Right kidney (tissue), 1 donor: ENCODE measurements at regions not wholly inside any gene's neighbourhood (a gene's known extent, or its start where the extent isn't known, plus 50 kb on each side); places are given as distances from the start of the nearest gene placed in this dataset.

ENCODE experiments used
- DNase-seq: peaks from one replicate; pipeline ENCODE4 v3.0.0-alpha.2; 2016

DNA sequence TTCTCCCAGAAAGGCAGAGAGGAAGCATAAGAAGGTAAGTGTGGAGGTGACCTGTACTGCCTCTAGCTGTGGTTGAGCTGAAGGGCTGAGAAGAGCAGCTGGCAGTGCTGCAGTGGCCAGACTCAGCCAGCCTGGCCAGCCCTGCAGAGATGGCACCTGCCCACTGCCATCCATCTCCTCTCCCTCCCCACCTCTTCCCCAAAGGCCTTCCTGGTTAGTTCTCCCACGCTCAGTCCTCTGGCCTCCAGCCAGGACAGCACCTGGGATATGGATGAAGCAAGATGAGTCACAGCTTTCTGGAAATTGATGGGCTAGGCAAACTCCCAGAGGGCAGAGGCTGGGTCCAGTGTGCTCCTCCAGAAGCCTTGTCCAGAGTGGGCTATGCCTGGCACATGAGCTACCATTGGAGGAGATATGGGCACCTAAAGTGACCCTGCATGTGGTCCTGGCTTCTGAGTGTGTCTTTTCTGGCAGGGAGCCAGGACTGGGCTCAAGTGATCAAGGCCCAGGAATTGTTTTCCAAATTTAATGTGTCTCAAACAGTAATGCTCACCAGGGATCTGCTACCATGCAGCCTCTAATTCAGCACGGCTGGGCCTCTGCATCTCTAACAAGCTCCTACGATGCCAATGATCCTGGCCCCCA lies 81.0 kb upstream of the CACUL1 start:
- DNase-seq: no peak

- DNase-seq: no peak
Observed at GRCh38 chr10:118838364-118838763, 83.6 kb upstream of the CACUL1 start.

- DNase-seq: no peak
Observed at GRCh38 chr10:118839348-118839747, 84.6 kb upstream of the CACUL1 start.

DNA sequence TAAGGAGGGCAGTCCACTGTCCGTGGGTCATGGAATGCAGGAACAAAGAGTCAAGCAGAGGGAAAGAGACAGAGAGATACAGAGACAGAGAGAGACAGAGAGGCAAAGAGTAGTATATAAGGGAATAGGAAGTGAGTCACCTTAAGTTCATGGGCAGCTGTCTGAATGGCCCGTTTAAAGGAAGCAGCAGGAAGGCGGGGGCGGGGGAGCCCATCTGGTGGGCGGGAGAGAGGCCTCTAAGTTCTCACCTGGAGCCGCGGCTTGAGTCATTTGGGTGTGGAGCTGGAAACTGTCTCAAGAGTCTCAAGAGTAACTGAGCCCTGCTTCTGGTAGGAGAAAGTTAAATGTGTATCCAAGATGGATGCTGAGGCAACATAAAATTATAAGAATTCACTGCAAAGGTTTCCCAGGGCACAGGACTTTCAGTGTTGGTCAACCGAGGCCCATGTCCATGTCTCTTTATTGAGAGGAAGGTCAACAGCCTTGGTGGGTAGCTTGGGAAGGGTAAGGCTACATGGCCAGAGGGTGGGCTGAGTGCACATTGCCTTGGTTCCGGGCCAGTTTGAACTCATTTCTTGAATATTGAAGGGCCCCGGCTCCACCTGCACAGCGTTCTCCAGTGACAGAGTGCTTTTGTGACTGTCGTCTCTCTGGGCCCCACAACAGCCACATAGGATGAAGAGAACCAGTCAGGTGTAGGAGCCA lies 85.5 kb upstream of the CACUL1 start:
- no peak for DNase-seq

DNA sequence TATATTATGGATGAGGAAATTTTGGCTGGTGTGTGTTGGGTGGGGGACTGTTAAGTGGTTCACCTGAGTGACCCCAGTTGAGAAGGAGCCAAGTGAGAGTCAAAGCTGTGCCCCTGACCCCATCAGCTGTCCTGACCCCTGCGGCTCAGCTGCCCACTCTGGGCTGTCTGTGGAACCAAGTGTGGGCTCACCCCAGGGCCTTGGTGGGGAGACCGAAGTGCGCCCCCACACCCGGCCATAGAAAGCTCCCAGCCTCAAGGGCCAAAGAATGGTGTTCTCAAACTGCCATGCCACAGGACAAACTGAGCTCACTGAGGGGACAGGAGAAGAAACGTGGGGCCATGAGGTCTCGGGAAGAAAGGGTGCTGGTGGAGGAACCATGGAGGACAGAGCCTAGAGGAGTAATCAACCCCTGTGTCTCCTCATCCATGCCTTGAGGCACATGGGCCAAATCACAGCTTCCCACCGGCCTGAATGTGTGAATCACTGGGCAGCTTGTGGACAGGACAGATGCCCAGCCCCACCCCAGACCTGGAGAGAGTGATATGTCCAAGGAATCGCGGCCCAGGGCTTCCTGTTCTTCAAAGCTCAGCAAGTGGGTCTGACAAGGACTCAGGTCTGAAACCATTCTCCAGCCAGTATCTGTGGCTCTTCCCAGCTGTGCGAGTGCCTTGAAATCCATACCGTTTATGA lies 86.2 kb upstream of the CACUL1 start:
- DNase-seq: no peak

DNA sequence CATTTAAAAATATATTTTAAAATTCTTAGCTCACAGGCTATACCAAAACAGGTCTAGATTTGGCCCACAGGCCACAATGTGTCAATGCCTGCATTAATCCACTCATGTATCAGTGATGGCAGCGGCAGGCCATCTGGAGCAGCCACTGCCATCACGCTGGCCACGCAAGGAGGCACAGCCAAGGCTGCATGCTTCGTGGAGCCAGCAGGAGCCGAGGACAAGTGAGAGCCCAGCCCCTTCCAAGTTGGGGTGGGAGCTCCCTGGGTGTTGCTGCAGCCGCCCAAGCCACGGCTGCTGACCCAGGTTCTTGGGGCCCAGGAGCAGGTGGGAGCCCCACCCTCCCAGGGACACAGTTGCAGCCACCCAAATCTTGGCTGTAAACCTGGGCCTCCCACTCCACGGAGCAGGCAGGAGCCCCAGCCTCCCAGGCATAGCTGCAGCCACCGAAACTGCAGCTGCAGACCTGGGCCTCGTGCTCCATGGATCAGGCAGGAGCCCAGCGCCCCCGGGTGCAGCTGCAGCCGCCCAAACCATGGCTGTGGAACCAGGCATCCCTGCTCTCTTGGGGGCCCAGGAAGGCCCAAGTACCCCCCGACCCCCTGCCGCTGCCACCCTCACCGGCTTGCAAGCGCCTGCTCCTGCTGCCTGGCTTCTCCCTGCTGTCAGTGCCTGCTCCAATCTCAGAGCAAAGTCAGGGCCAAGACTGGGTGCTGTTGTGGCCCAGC lies 87.3 kb upstream of the CACUL1 start:
- no peak for DNase-seq

- no peak for DNase-seq
Observed at GRCh38 chr10:118842843-118843624, 88.3 kb upstream of the CACUL1 start.

DNA sequence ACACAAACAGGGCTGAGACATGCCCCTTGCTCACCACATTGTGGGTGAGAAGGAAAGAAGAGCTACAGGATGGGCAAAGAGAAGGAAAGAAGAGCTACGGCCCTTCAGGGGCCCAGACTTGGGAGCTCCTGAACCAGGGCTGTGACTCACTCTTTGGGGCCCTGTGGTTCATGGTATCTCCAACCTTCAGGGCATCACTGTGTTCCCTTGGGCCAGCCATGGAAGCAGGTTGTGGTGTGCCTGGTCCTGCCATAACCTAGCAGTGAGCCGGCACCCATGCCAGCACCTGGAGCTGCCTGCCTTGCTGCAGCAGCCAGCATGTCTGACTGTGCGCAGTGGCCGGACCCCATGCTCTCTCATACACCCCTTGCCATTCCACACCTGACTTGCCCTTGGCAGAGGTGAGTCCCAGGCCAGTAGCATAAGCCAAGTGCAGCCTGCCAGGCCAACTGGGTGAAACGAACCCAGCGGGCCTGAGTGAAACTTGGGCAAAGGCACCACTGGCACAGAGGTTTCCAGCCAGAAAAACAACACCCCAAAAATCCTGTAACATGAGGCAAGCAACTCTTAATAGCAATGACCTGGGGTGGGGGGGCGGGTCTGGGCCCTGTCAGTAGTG lies 89.0 kb upstream of the CACUL1 start:
- DNase-seq: no peak

GRCh38 chr10:118844731-118845521 lies 90.2 kb upstream of the CACUL1 start:
- DNase-seq: peak; percentile 40

DNA sequence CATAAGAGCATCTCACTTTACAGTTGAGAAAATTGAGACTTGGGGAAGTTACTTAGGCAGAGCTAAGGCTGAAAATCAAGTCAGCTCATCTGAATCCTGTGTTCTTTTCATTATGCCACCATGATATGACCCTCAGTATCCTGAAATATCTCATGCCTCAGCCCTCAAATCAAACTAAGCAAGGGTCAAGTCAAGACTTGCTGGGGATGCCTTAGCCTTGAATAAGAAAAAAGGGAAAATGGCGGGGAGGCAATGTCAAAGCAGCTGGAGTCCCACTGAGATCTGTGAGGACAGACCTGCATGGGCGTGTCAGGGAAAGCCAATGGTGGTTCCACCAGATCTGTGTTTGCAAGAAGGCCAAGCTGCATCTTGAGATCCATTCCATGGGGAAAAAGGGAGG lies 91.0 kb upstream of the CACUL1 start:
- no peak for DNase-seq

- DNase-seq: no peak
Observed at GRCh38 chr10:118850418-118851061, 95.8 kb upstream of the CACUL1 start.

- DNase-seq: no peak
Observed at GRCh38 chr10:118851062-118852035, 96.6 kb upstream of the CACUL1 start.

GRCh38 chr10:118853916-118854315 lies 99.1 kb upstream of the CACUL1 start:
- DNase-seq: no peak

GRCh38 chr10:118856106-118856505 lies 101.3 kb upstream of the CACUL1 start:
- DNase-seq: no peak

DNA sequence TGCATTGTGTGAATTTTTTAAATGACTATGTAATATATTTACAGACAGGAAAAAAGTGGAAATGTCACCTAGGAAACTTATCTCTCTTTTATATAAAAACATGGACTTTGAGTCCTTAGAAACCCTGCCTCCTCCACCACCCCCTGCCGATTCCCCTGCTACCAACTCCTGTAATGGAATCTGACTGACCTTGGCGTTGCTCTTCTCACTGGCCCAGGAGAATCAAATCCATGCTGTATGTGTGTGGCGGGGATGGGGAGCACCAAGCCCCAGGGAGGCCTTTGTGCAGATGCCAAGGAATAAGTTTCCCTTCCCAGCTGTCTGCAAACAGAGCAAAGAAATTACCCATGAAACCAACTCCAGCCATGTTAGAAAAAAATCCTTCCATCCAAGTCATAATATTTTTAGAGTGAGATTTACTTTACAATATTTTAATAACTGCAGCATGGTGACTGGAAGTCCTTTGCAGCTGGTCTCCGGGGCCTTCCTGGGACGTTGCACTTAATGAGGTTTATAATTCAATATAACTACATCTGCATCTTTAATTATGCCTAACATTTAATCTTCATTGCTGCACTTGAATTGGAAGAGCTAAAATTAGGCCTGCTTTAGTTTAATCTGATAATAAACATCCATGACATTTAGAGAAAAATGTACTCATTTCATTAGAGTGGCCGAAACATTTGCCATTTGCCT lies 111.4 kb upstream of the CACUL1 start:
- no peak for DNase-seq

DNA sequence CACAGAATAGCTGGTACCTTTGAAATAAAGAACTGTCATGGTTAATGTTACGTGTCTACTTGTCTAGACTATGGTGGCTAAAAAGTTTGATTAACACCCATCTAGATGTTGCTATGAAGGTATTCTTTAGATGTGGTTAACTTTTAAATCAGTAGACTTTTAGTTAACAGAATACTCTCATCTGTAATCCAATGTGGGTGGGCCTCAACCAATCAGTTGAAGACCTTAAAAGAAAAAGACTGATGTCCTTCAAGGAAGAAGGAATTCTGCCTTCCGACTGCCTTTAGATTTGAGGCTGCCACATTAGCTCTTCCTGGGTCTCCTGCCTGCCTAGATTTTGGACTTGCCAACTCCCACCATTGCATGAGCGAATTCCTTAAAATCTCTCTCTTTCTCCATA lies 113.0 kb upstream of the CACUL1 start:
- DNase-seq: no peak

DNA sequence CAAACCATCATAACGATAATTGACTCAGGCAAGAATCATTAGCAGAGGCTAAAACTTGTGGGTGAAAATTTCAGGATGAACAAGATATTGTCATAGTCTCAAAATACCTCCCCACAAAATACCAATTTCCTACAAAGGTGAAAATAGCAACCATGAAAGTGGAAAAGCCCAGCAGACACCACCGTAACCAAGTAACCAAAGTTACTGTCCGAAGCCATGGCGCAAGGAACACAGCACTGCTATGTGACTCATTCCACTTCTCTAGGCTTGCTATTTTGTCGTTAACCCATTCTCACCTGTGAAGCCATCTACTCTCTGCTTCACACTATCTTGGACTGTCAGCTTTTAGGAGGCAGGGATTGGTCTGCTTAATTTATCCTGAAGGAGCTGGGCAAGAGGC lies 113.8 kb upstream of the CACUL1 start:
- DNase-seq: no peak

DNA sequence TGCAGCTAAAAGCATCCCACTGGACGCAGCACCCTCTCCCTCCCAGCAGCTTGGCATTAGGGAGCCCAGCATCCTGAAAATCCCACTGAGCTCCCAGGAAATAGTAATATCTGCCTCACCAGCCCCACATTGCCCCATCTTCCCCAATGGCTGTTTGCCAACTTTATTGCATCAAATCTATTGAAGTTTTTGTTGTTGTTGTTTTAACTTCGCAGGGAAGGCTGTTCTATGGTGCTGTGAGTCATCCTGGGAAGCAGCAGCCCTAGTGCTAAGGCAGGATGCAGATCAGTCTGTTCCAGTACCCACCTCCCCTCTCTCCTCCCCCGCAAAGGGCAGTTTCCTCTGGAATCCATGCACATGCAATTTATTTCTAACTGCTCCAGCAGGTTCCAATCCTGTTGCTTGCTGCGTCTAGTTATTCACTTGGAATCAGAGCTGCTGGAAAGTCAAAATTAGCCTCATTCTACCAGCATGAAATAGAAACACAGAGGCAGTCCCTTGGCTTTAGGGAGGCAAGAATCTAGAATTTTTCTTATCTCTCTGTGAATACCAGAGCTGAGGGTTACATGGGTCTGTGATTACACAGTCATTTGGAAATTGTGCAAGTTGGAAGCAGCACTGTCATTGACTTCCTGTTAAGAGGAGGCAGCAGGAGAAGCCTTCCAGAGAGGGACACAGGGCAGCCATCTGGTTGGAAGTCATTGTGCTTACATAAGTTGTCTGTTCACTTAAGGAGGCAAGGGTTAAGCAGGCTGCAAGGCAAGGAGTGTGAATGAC lies 115.9 kb upstream of the CACUL1 start:
- DNase-seq: peak; percentile 25
